ENCODE measurements at regions not wholly inside any gene's neighbourhood (a gene's known extent, or its start where the extent isn't known, plus 50 kb on each side); places are given as distances from the start of the nearest gene placed in this dataset.

GRCh38 chr21:33168886-33169285, 60.9 kb upstream of the IFNAR2 start:
- no peak for TF ChIP-seq CTCF (IDR thresholded peaks at IDR 0.05; ENCODE audit: low read depth, low read length, missing input control)
- no peak for TF ChIP-seq RAD21 (IDR thresholded peaks at IDR 0.05)
- no peak for TF ChIP-seq FOXA2 (IDR thresholded peaks at IDR 0.05)
- no peak for TF ChIP-seq YY1 (IDR thresholded peaks at IDR 0.05)
- TF ChIP-seq JUND (IDR thresholded peaks at IDR 0.05): no peak
- TF ChIP-seq REST (IDR thresholded peaks at IDR 0.05): no peak
- no peak for TF ChIP-seq TAF1 (conservative IDR thresholded peaks at IDR 0.05)
- TF ChIP-seq FOXA1 (IDR thresholded peaks at IDR 0.05): no peak
- no peak for TF ChIP-seq ATF3 (IDR thresholded peaks at IDR 0.05)
- TF ChIP-seq MAX (IDR thresholded peaks at IDR 0.05): no peak
- no peak for TF ChIP-seq RXRA (IDR thresholded peaks at IDR 0.05)
- TF ChIP-seq HNF4G (IDR thresholded peaks at IDR 0.05): no peak
- TF ChIP-seq GABPA (IDR thresholded peaks at IDR 0.05 in 1 of 2, conservative IDR thresholded peaks at IDR 0.05 in 1 of 2): no peak

All from liver (tissue), 3 donors.